Activated naive CD4-positive, alpha-beta T cell treated with anti-CD3 and anti-CD28 coated beads, Interleukin-2, amount 50 U/mL, for 72 hours (primary cell): ENCODE measurements at regions not wholly inside any gene's neighbourhood (a gene's known extent, or its start where the extent isn't known, plus 50 kb on each side); places are given as distances from the start of the nearest gene placed in this dataset.

Experiments
- ATAC-seq, 2 donors: fragments of 150-1000 bp; cut with Tn5 transposase; 2 replicates each; pipeline ENCODE4 v1.10.0; 2021; ENCODE audit warnings: mild to moderate bottlenecking in 2 of 2, moderate library complexity in 2 of 2
- DNase-seq, 2 donors: peaks; one replicate each; pipeline ENCODE4 v3.0.0; 2021 to 2022; ENCODE audit warnings: low spot score in 2 of 2
- H3K27ac Mint-ChIP-seq, 2 donors: one replicate each; pipeline ENCODE4 v1.8.0; 2022; ENCODE audit warnings: mild to moderate bottlenecking in 2 of 2, mixed read lengths in 2 of 2
- H3K36me3 Mint-ChIP-seq, 2 donors: one replicate each; pipeline ENCODE4 v1.8.0; 2022; ENCODE audit warnings: mixed read lengths in 2 of 2
- H3K9me3 Mint-ChIP-seq, 2 donors: one replicate each; pipeline ENCODE4 v1.8.0; 2022; ENCODE audit warnings: mixed read lengths in 2 of 2

DNA sequence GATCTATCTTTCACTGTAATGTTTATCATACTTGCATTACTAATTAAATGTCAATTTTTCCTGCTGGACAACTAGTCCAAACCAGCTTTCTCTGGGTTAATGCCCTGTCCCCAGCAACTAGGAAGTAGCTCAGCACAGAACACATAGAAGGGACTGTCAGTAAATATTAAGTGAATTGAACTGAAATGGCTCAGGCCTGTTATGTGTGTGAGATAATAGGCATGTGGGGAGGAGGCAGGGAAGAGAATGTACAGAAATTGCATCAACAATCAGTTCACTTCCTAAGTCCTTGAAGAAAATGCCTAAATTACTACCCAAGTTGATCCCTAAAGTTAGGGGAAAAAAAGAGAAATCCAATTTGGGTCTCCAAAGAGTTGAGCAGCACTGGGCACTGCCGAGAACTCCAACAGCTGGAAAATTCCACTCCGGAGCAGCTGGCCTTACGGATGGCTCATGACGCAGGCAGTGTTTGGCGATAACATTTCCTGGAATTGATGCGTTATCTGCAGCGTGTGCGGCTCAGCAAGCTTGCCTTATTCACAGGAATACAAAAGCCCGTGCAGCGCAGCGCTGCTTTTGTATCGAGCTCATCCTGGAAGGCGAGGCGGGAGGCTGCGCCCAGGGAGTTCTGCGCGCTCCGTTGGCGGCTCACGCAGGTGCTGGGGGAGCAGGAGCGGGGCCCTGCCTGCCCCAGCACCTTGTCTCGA is 297.3 kb upstream of the LCORL start:
- no peak overlapping the region for H3K27ac Mint-ChIP-seq
- no peaks in the 10 kb centered on the region for H3K36me3 Mint-ChIP-seq
- DNase-seq (no peak), ATAC-seq (no peak)
- peaks cover 0 to 12% of the 10 kb centered on the region in 2 donors for H3K9me3 Mint-ChIP-seq

DNA sequence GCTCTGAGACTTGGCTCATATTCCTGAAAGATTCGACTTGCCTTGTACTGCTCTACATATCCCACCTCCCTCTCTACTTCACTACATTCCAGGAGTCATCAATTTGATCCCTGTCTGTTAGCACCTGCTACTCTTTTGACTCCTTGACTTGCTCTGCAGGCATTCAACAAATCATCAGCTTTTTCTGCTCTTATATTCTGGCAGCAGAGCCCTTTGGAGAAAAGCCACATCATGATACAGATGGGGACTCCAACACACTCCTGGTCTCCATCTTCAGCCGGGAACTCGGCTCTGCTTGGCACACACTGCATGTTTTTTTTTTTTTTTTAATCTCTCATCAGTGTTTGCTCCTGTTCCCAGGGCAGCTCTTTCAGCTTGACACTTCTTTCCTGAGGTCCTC is 293.2 kb upstream of the LCORL start:
- DNase-seq (no peak), ATAC-seq (no peak)
- no peak overlapping the region for H3K27ac Mint-ChIP-seq

DNA sequence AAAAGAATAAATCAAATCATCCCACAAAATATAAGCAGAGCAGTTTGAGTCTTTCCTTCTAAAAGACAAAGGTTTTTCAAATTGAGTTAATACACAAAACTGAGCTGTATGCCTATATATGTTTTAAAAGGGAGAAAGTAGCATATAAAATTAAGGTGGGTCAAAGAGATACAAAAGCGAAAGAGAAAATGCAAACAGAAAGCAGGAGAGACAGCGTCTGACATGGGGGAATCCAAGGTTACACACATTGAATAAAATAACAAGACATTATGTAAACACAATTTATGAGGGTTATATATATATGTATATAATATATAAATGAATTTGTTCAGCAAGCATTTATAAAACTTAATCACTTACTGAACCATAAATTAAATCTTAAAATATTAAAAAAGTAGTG is 276.1 kb upstream of the LCORL start:
- ATAC-seq (no peak), DNase-seq (no peak)
- no peak overlapping the region for H3K27ac Mint-ChIP-seq
- no peaks in the 10 kb centered on the region for H3K9me3 Mint-ChIP-seq
- no peaks in the 10 kb centered on the region for H3K36me3 Mint-ChIP-seq

More for the DNA sequence above, 293.2 kb upstream of the LCORL start:
- Mint-ChIP-seq H3K36me3 (no peaks in the 10 kb centered on the region), H3K9me3 (peaks cover 0 to 11% of the 10 kb centered on the region in 2 donors)

DNA sequence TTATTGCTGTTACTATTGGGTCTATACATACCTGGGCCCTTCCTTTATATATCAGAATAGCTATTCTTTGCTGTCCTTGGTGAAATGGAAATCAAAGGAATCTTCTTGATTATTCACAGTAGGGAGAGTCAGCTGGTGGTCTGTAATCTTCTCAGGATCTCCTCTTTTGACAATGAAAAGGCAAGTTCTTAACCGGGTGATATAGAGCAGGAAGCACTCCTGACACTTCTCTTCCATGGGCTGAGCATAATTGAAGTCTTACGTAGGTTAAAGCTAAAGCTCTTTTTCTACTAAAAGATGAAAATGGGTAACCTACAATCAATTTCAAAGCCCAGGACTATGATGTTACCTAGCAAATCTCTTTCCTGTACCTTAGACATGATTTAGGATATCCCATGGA is 274.9 kb upstream of the LCORL start:
- Mint-ChIP-seq H3K9me3 (no peaks in the 10 kb centered on the region), H3K27ac (no peak overlapping the region), H3K36me3 (no peaks in the 10 kb centered on the region)
- DNase-seq (no peak), ATAC-seq (no peak)

DNA sequence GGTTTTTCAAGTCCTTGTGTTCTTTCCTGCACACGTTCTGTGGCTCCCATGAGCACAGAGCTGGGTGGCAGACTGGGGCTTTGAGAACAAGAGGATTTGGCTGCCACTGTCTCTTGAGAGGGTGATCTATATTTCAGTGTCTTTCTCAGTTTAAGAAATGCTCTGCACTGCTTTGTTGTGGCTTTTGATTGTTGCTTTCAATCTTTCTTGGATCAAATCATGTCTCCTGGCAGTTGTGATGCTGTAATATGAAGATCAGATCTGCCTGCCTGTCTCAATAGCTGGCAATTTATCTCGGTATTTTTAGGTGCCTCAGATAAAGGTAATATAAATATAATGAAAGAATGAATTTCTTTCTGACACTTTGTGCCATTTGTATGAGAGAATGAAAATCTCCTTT is 273.3 kb upstream of the LCORL start:
- DNase-seq (no peak), ATAC-seq (no peak)
- no peaks in the 10 kb centered on the region for H3K36me3 Mint-ChIP-seq
- H3K27ac Mint-ChIP-seq: no peak overlapping the region
- no peaks in the 10 kb centered on the region for H3K9me3 Mint-ChIP-seq

DNA sequence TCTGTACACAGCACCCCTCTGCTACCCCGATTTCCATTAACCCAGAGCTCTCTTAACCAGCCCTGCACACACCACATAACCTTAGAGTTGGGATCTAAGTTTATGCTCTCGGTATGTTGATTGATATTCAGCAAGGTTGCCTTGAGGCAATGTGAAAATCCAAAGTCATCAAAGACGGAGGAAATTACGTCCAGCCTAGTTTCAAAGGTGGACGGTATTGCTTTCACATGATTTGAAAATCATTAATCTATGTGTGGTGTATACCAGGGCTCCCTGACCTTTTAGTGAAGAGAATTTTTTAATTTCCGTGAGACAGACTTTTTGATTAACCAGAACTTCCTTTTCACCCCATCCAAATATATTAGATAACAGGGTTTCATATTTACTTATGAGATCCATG is 272.5 kb upstream of the LCORL start:
- Mint-ChIP-seq H3K9me3 (no peaks in the 10 kb centered on the region), H3K36me3 (no peaks in the 10 kb centered on the region), H3K27ac (no peak overlapping the region)
- ATAC-seq (no peak), DNase-seq (no peak)

DNA sequence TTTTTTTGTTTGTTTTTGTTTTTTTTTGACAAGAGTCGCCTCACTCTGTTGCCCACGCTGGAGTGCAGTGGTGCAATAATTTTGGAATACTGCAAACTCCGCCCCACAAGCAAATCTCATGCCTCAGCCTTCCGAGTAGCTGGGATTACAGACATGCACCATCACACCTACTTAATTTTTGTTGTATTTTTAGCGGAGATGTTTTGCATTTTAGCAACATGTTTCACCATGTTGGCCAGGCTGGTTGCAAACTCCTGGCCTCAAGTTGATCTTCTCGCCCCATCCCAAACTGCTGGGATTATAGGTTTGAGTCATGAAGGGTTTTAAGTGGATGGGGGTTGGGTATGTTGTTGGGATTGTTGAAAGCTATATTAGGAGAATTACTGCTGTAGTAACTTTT is 270.9 kb upstream of the LCORL start:
- H3K27ac Mint-ChIP-seq: no peak overlapping the region

DNA sequence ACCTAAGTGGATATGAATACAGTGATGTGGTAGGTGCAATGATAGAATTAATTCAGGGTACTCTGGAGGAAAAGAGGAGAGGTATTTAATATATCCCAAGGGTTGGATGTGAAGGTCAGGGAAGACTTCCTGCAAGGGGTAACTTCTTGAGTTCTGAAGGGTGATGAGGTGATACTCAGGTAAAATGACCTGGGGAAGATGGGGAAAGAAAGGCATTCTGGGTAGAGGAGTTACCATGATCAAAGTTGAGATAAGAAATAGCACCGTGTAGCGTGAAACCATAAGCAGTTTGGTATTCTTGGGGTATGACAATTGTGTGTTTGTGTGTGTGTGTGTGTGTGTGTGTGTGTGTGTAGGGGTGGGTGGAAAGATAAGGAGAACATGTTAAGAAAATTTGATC is 270.4 kb upstream of the LCORL start:
- Mint-ChIP-seq H3K9me3 (no peaks in the 10 kb centered on the region), H3K27ac (no peak overlapping the region), H3K36me3 (no peaks in the 10 kb centered on the region)
- ATAC-seq (no peak), DNase-seq (no peak)

More for the DNA sequence above, 270.9 kb upstream of the LCORL start:
- no peak for DNase-seq
- no peak for ATAC-seq
- Mint-ChIP-seq H3K9me3 (no peaks in the 10 kb centered on the region), H3K36me3 (no peaks in the 10 kb centered on the region)

DNA sequence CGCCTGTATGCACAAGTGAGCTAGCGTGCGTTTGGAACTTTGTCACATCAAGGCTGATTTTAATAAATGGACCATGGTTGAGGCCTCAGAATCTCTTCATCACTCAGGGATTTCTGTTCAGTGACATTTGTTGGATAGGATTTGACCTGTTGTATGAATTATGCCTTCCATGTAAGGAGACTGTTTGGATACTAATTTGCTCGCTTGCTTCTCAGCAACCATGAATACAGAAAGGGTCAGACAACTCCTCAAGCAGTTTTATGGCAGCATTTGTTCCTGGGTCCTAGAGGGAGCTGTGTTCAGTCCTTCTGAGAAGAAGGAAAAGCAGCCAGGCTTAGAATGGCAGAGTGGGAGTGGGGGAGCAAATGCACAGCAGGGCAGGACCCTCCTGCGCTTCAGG is 269.7 kb upstream of the LCORL start:
- ATAC-seq (no peak), DNase-seq (no peak)
- no peaks in the 10 kb centered on the region for H3K9me3 Mint-ChIP-seq
- H3K27ac Mint-ChIP-seq: no peak overlapping the region
- no peaks in the 10 kb centered on the region for H3K36me3 Mint-ChIP-seq

DNA sequence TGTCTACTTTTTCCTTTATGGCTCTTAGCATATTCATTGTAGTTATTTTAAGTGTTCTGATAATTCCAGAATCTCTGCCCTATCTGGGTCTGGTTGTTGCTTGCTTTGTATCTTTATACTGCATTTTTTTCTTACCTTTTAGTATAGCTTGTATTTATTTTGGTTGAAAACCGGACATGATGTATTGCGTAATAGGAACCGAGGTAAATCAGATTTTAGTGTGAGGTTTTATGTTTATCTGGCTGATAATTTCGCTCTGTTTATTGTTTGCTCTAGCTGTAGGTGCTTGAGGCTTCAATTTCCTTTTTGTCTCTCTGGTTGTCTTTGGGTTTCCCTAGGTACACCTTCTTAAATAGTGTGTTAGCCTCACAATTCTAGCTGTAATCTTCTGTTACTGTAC is 263.8 kb upstream of the LCORL start:
- ATAC-seq (no peak), DNase-seq (no peak)
- Mint-ChIP-seq H3K27ac (no peak overlapping the region), H3K9me3 (peaks cover 3 to 5% of the 10 kb centered on the region in 2 donors), H3K36me3 (no peaks in the 10 kb centered on the region)

DNA sequence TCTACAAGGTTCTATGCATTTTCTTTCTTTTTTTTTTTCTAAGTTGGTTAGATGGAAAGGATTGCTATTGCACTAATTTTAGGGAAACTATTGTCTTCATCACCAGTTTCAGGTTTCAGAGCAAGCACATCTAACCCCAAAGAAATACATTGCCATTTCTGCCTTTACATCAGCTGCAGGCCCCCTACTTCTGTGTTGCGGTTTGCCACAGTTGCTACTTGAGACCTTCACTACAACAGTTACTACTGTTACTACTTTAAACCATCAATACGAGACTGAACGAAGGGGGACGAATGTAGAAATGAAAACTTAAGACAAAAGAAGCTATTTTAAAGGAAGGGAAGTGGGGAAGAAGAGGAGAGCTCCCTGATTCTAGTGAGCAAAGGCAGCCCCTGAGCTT is 256.7 kb upstream of the LCORL start:
- no peak for DNase-seq
- ATAC-seq: no peak
- Mint-ChIP-seq H3K27ac (no peak overlapping the region), H3K36me3 (no peaks in the 10 kb centered on the region), H3K9me3 (peaks cover 7 to 10% of the 10 kb centered on the region in 2 donors)

DNA sequence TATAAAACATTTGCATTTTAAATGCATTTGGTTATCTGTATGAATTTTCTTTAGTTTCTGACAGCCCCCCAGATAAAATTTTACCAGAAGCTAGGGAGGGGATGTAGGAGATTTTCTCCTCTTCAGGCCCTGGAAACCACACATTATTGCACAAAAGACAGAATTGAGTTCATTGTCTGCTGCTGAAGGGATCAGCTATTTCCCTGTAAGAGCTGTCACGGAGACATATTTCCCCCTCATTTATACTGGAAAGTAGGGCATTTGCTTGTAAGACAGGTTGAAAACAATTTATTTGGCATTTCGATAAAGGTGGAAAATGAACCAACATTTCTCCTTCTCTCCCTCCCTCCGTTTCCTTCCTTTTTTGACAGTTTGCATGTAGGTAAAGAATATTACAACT is 241.3 kb upstream of the LCORL start:
- no peak for DNase-seq

DNA sequence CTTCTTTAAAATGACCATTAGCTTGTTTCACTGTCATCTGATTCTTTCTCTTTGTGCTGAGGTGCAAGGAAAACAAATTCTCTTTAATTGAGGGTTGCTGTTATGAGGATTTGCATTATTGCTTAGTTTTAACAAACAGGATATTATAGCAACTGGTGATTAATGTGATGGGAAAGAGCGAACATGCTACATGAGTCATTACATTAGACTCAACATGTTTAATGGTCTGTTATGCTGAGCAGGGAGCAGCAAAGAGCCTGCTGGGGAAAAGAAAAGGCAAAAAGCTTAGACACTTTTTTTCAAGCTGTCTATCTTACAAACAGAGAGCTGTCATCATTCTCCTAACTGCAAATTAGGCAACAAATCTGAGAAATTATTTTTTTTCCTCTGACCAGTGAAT is 230.5 kb upstream of the LCORL start:
- Mint-ChIP-seq H3K36me3 (no peaks in the 10 kb centered on the region), H3K9me3 (peaks cover 2 to 9% of the 10 kb centered on the region in 2 donors), H3K27ac (no peak overlapping the region)
- DNase-seq: no peak
- no peak for ATAC-seq

More for the DNA sequence above, 241.3 kb upstream of the LCORL start:
- H3K27ac Mint-ChIP-seq: no peak overlapping the region
- peaks cover 0 to 4% of the 10 kb centered on the region in 2 donors for H3K36me3 Mint-ChIP-seq
- no peak for ATAC-seq
- peaks cover 14 to 19% of the 10 kb centered on the region in 2 donors for H3K9me3 Mint-ChIP-seq

DNA sequence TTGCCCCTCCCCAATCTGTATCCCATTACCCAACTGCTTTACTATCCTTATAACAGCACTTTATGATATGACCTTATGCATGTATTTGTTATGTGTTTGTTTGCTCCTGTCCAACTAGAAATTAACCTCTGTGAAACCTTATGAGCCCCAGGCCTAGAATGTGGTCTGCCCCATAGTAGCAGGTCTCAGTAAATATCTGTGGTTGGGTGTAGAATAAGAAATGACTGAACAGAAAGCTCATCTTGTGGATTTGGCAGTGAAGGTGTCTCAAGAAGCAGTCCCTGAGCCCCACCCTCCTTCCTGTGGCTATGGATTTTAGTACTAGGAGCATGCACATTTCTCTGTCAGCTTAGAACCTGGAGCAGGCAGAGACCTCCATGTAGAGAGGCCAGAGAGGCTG is 229.0 kb upstream of the LCORL start:
- H3K36me3 Mint-ChIP-seq: no peaks in the 10 kb centered on the region
- no peak for DNase-seq
- no peak for ATAC-seq
- no peak overlapping the region for H3K27ac Mint-ChIP-seq
- peaks cover 0 to 7% of the 10 kb centered on the region in 2 donors for H3K9me3 Mint-ChIP-seq

DNA sequence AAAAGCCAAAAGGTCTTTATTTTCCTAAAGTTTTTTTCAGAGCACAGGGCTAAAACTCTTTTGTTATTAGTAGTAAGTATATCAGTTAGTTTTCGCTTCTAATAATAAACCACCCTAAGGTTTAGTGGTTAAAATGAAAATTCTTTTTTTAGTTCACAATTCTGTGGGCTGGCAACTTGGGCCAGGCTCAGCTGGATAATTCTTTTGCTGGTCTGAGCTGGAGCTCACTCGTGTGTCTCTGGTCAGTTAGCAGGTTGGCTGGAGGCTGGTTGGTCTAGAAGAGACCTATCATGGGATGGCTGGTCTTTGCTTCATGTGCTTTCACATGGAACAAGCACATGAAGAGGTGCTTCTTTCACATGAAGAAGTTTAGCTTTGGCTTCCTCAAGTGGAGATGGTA is 227.1 kb upstream of the LCORL start:
- peaks cover 0 to 4% of the 10 kb centered on the region in 2 donors for H3K9me3 Mint-ChIP-seq
- no peaks in the 10 kb centered on the region for H3K36me3 Mint-ChIP-seq
- DNase-seq (no peak), ATAC-seq (no peak)
- no peak overlapping the region for H3K27ac Mint-ChIP-seq

DNA sequence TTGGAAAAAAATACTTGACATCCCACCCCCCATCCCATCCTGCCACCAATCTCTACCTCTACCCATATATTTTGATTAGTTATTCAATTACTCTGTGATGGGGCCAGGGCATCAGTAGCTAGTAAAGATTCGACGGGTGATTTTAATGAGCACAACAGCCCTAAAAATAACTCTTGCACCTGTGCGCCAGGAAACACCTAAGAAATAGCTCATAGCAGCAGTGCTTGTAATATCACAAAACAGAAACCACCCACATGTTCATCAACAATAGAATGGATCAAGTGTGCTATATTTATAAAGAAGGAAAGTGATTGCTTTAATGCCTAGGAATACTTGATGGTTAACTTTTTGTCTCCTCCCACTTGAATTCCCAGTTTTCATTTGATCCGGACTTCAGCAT is 225.6 kb upstream of the LCORL start:
- Mint-ChIP-seq H3K36me3 (no peaks in the 10 kb centered on the region), H3K27ac (no peak overlapping the region), H3K9me3 (no peaks in the 10 kb centered on the region)
- ATAC-seq (no peak), DNase-seq (no peak)

DNA sequence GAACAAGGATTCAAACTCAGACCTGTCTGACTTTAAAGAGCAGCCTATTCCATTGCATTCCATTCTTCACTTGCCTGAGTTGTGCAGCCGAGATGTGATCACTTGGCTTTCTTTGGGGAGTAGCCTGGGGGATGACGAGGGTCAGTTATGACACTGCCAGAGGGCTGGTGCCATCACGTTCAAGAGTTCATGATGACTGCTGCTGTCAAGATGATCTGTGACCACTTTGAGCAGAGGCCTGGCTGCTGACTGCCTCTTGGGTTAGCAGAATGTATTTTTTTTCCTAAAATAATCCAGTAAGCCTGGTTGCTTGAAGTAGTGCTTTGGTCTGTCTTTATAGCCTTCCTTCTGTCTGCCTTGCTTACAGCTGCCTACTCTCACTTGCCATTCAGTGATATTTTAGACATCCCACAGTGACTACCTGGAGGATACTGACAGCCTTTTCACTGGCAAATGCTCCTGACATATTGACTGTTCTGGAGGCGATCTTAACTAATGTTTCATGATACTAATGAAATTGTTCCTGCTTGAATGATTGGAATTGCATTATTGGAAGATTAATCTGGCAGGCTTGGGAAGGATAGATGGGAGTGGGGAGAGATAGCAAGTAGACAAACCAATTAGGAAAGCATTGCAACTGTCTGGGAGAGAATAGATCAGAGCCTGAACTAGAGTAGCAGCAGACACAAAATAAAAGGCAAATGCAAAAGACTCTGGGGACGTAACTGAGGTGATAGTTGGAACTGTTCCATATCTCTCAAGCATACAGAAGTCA is 221.6 kb upstream of the LCORL start:
- H3K27ac Mint-ChIP-seq: no peak overlapping the region
- H3K9me3 Mint-ChIP-seq: no peaks in the 10 kb centered on the region
- ATAC-seq (no peak), DNase-seq (no peak)
- no peaks in the 10 kb centered on the region for H3K36me3 Mint-ChIP-seq

DNA sequence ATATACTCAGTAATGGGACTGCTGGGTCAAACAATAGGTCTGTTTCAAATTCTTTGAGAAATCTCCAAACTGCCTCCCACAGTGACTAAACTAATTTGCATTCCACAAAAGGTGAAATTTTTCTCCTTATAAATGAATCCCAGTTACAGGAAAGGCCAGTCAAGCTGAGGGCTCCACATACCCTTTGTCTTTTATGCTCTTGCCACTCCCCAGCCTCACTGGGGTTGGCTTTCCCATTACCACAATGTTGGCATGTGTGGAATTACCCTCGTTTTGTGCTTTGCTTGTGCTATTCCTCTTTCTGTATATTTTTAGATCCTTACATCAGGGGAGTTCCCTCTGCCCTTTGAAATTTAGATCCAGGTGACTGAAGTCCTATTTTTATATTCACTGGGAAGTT is 220.2 kb upstream of the LCORL start:
- Mint-ChIP-seq H3K36me3 (no peaks in the 10 kb centered on the region), H3K27ac (no peak overlapping the region), H3K9me3 (no peaks in the 10 kb centered on the region)
- DNase-seq (no peak), ATAC-seq (no peak)
